Calu3 (cell line): ENCODE measurements at regions not wholly inside any gene's neighbourhood (a gene's known extent, or its start where the extent isn't known, plus 50 kb on each side); places are given as distances from the start of the nearest gene placed in this dataset.

Source experiments
- BruUV-seq: library from RNA; stranded (reverse); fragments of 400-500 nt; replicated peaks from 2 replicates; lab custom pipeline; 2021; lab: Mats Ljungman, UMichigan
- CTCF ChIA-PET: fragments of 300-600 bp; sonication (Branson Sonifier 250); formaldehyde crosslinking; loops from one replicate; lab custom pipeline; 2022; ENCODE audit warnings: antibody characterized with exemption; lab: Charles Lee
- DNase-seq: peaks from one replicate; pipeline ENCODE4 v3.0.0; 2022
- H3K27ac Mint-ChIP-seq: one replicate; pipeline ENCODE4 v1.8.0; 2022; ENCODE audit warnings: mixed read lengths; ENCODE audit not compliant: unreplicated experiment
- H3K27me3 Mint-ChIP-seq: one replicate; pipeline ENCODE4 v1.8.0; 2022; ENCODE audit warnings: mixed read lengths; ENCODE audit not compliant: unreplicated experiment
- H3K36me3 Mint-ChIP-seq: one replicate; pipeline ENCODE4 v1.8.0; 2022; ENCODE audit warnings: mild to moderate bottlenecking, moderate library complexity, mixed read lengths; ENCODE audit not compliant: insufficient read depth, unreplicated experiment
- H3K4me1 Mint-ChIP-seq: one replicate; pipeline ENCODE4 v1.8.0; 2022; ENCODE audit warnings: mild to moderate bottlenecking, low read depth, mixed read lengths; ENCODE audit not compliant: unreplicated experiment
- H3K4me3 Mint-ChIP-seq: one replicate; pipeline ENCODE4 v1.8.0; 2022; ENCODE audit warnings: mild to moderate bottlenecking, low read depth, moderate library complexity, mixed read lengths; ENCODE audit not compliant: unreplicated experiment
- H3K9me3 Mint-ChIP-seq: one replicate; pipeline ENCODE4 v1.8.0; 2022; ENCODE audit warnings: low read depth, mixed read lengths; ENCODE audit not compliant: unreplicated experiment
- CTCF ChIP-seq: fragments of 200-600 bp; IDR thresholded peaks from one replicate; pipeline ENCODE4 v1.8.0; 2022; ENCODE audit warnings: antibody characterized with exemption; ENCODE audit not compliant: unreplicated experiment
- intact Hi-C: fragments of 100-400 bp; cut with micrococcal nuclease; formaldehyde crosslinking; loops from one replicate; pipeline ENCODE4 v1.10.0; 2022; ENCODE audit not compliant: unreplicated experiment

DNA sequence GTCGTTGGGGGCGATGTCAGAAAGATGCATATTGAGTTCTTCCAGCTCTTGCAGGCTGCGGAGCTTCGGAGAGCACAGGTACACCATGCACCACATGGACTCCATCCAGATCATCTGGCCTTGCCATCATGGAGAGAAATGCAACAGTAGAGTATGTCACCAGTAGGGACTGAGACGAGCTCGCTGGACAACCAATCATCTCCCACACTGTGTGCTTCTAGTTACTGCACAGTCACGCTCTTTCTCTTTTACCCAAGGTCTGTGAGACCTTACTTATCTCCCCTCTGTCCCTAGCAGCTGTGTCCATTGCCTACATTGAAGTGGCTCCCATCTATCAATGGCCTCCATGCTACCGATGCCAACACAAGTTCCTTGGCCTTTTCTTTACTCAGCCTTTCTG is 90.5 kb downstream of the C13orf42 start:
- DNase-seq, result no peak
- Mint-ChIP-seq H3K4me3 (no peak overlapping the region), H3K9me3 (no peaks in the 10 kb centered on the region), H3K27me3 (no peaks in the 10 kb centered on the region), H3K36me3 (no peaks in the 10 kb centered on the region), H3K27ac (no peak overlapping the region), H3K4me1 (peaks cover 8% of the 10 kb centered on the region)
- TF ChIP-seq CTCF, result no peak
- BruUV-seq, result no TSS peak
- intact Hi-C loops, result no loop called here
- CTCF ChIA-PET, result no interaction called here

DNA sequence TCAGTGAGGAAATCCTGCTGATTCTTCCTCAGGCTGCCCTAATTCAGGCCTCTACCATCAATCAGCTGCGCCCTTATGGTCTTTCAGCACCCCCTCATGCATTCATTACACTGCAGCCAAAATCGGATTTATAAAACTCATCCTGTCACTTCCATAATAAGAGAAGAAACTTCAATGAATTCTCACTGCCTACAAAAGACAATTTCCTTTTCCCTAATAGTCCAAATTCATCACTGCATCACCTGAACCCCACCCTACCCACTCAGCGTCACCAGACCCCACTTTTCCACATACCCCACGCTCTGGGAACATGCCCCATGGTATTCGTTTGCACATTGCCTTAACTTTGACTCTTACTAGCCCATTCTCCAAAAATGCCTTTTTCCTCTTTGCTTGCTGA is 92.0 kb downstream of the C13orf42 start:
- no peak for DNase-seq
- CTCF ChIA-PET, result no interaction called here
- no peak overlapping the region for H3K4me3 Mint-ChIP-seq
- H3K27ac Mint-ChIP-seq, result no peak overlapping the region
- H3K4me1 Mint-ChIP-seq, result peaks cover 8% of the 10 kb centered on the region
- H3K9me3 Mint-ChIP-seq, result no peaks in the 10 kb centered on the region
- no peak for TF ChIP-seq CTCF
- H3K27me3 Mint-ChIP-seq, result no peaks in the 10 kb centered on the region
- H3K36me3 Mint-ChIP-seq, result no peaks in the 10 kb centered on the region
- no TSS peak for BruUV-seq
- intact Hi-C loops, result no loop called here

DNA sequence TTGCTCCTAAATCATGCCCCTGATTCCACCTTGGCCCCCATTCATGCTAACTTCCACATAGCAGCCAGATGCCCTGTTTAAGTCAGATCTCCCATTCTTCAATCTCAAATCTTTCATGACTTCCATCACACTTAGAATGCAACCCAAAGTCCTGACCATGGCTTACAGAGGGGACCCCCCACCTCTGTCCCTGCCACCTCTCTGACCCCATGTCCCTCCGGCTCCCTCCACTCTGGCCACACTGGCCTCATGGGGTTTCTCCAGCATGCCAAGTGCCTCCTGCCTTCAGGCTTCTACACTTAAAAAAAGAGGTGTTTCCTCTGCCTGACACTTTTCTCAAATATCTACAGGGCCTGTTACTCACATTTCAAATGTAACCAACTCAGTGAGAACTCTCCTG is 93.6 kb downstream of the C13orf42 start:
- CTCF ChIA-PET, result no interaction called here
- no peak for TF ChIP-seq CTCF
- intact Hi-C loops, result no loop called here
- H3K27me3 Mint-ChIP-seq, result no peaks in the 10 kb centered on the region
- H3K27ac Mint-ChIP-seq, result no peak overlapping the region
- no peak overlapping the region for H3K4me3 Mint-ChIP-seq
- no TSS peak for BruUV-seq
- H3K4me1 Mint-ChIP-seq, result peaks cover 8% of the 10 kb centered on the region
- H3K9me3 Mint-ChIP-seq, result no peaks in the 10 kb centered on the region
- no peaks in the 10 kb centered on the region for H3K36me3 Mint-ChIP-seq
- no peak for DNase-seq

DNA sequence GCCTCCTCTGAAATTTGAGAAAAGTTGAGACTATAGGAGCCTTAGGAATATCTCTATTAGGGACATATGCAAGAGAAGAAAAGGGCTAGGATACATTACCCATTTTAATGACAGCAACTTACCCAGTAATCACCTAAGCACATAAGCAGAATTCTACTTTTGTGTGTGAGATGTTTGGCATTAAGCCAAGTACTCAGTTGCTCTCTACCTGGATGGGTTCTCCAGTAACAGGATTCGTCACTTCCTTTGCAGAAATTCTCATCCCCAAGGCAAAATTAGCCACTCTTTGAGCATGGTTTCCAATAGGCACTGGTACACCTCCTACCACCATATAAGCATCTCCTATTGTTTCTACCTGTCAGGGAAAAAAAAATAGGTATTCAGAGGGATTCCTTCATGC is 95.1 kb downstream of the C13orf42 start:
- Mint-ChIP-seq H3K27me3 (no peaks in the 10 kb centered on the region), H3K36me3 (no peaks in the 10 kb centered on the region), H3K4me3 (no peak overlapping the region), H3K9me3 (no peaks in the 10 kb centered on the region), H3K27ac (no peak overlapping the region), H3K4me1 (no peaks in the 10 kb centered on the region)
- no peak for TF ChIP-seq CTCF
- no peak for DNase-seq
- intact Hi-C loops, result no loop called here
- no TSS peak for BruUV-seq
- CTCF ChIA-PET, result no interaction called here
